CD4-positive, alpha-beta T cell treated with Interleukin-21 for 1 hour (primary cell): ENCODE measurements at regions not wholly inside any gene's neighbourhood (a gene's known extent, or its start where the extent isn't known, plus 50 kb on each side); places are given as distances from the start of the nearest gene placed in this dataset.
"Not testable (repeated sequence)": the region's sequence is repeated elsewhere in the genome, so short reads cannot be mapped to it uniquely, and the experiment has no call there.

ENCODE experiments used
- DNase-seq: peaks from one replicate; pipeline ENCODE4 v3.0.0-alpha.2; 2020

GRCh38 chr2:54030806-54031205, 60.0 kb upstream of the PSME4 start:
- no peak for DNase-seq

GRCh38 chr2:54030396-54030741, 59.6 kb upstream of the PSME4 start:
- no peak for DNase-seq

- no peak for DNase-seq
Measured at GRCh38 chr2:54029721-54030395, 59.1 kb upstream of the PSME4 start.

GRCh38 chr2:54025463-54026075, 54.8 kb upstream of the PSME4 start:
- not testable (repeated sequence) for DNase-seq

- no peak for DNase-seq
Measured at GRCh38 chr2:54024576-54024975, 53.8 kb upstream of the PSME4 start.

GRCh38 chr2:54021702-54022101, 50.9 kb upstream of the PSME4 start:
- DNase-seq: no peak

GRCh38 chr2:54020793-54021414, 50.1 kb upstream of the PSME4 start:
- DNase-seq: no peak
